DOHH2 (cell line): ENCODE measurements at regions not wholly inside any gene's neighbourhood (a gene's known extent, or its start where the extent isn't known, plus 50 kb on each side); places are given as distances from the start of the nearest gene placed in this dataset.

Experiments
- H3F3A ChIP-seq: fragments of 200-600 bp; sonication (generic), shearing (Covaris generic); 2 replicates; pipeline ENCODE4 v1.6.0; 2016; ENCODE audit warnings: antibody characterized with exemption, mild to moderate bottlenecking; ENCODE audit not compliant: control insufficient read depth, insufficient read depth
- H3K27ac ChIP-seq: fragments of 200-600 bp; sonication (generic); 2 replicates; pipeline ENCODE4 v1.5.1; 2014; ENCODE audit warnings: low read depth, mild to moderate bottlenecking, low read length, moderate library complexity
- H3K27me3 ChIP-seq: fragments of 200-600 bp; sonication (generic); 2 replicates; pipeline ENCODE4 v1.6.1; 2014; ENCODE audit warnings: mild to moderate bottlenecking, low read length, mixed read lengths; ENCODE audit not compliant: control insufficient read depth
- H3K36me3 ChIP-seq: fragments of 200-600 bp; sonication (generic); 2 replicates; pipeline ENCODE4 v1.6.1; 2014; ENCODE audit warnings: mild to moderate bottlenecking, low read length, moderate library complexity, mixed read lengths; ENCODE audit not compliant: control insufficient read depth
- H3K4me1 ChIP-seq: fragments of 200-600 bp; sonication (generic); 2 replicates; pipeline ENCODE4 v1.6.1; 2014; ENCODE audit warnings: mild to moderate bottlenecking, low read length, mixed read lengths; ENCODE audit not compliant: control insufficient read depth
- H3K4me2 ChIP-seq: fragments of 200-600 bp; sonication (generic); 2 replicates; pipeline ENCODE4 v1.6.0; 2014; ENCODE audit warnings: mild to moderate bottlenecking, low read length, moderate library complexity
- H3K4me3 ChIP-seq: fragments of 200-600 bp; sonication (generic); 2 replicates; pipeline ENCODE4 v1.5.1; 2014; ENCODE audit warnings: mild to moderate bottlenecking, low read length, mixed read lengths
- H3K79me2 ChIP-seq: fragments of 200-600 bp; sonication (generic); 2 replicates; pipeline ENCODE4 v1.6.1; 2014; ENCODE audit warnings: mild to moderate bottlenecking, low read length, mixed read lengths; ENCODE audit not compliant: control insufficient read depth
- H3K9me2 ChIP-seq: fragments of 200-600 bp; sonication (generic); replicated peaks from 2 replicates; pipeline ENCODE4 v1.6.1; 2014; ENCODE audit warnings: mild to moderate bottlenecking, low read length, mixed read lengths; ENCODE audit not compliant: control insufficient read depth
- H3K9me3 ChIP-seq: fragments of 200-600 bp; sonication (generic); 2 replicates; pipeline ENCODE4 v1.6.1; 2014; ENCODE audit warnings: antibody characterized with exemption, low read length, mixed read lengths; ENCODE audit not compliant: control insufficient read depth, insufficient read depth
- H4K20me1 ChIP-seq: fragments of 200-600 bp; sonication (generic); 2 replicates; pipeline ENCODE4 v1.6.0; 2014; ENCODE audit warnings: low read depth, mild to moderate bottlenecking, antibody characterized with exemption, low read length, moderate library complexity; ENCODE audit not compliant: control insufficient read depth, insufficient read depth
- EZH2phosphoT487 ChIP-seq: fragments of 200-600 bp; sonication (generic); IDR thresholded peaks from 2 replicates; pipeline ENCODE4 v1.6.1; 2017; ENCODE audit warnings: borderline replicate concordance, mild to moderate bottlenecking, antibody characterized with exemption, low read length, moderate library complexity, mixed read lengths
- TF ChIP-seq, protein P1 (sequence below): fragments of 200-600 bp; sonication (generic); IDR thresholded peaks from one replicate; pipeline ENCODE4 v1.5.1; 2014; ENCODE audit warnings: antibody characterized with exemption, mild to moderate bottlenecking, low read depth, low read length; ENCODE audit not compliant: poor library complexity, severe bottlenecking

GRCh38 chr3:150094150-150094933 is 123.6 kb upstream of the PFN2 start:
- no peak for TF ChIP-seq EZH2phosphoT487
- TF ChIP-seq, protein P1, sequence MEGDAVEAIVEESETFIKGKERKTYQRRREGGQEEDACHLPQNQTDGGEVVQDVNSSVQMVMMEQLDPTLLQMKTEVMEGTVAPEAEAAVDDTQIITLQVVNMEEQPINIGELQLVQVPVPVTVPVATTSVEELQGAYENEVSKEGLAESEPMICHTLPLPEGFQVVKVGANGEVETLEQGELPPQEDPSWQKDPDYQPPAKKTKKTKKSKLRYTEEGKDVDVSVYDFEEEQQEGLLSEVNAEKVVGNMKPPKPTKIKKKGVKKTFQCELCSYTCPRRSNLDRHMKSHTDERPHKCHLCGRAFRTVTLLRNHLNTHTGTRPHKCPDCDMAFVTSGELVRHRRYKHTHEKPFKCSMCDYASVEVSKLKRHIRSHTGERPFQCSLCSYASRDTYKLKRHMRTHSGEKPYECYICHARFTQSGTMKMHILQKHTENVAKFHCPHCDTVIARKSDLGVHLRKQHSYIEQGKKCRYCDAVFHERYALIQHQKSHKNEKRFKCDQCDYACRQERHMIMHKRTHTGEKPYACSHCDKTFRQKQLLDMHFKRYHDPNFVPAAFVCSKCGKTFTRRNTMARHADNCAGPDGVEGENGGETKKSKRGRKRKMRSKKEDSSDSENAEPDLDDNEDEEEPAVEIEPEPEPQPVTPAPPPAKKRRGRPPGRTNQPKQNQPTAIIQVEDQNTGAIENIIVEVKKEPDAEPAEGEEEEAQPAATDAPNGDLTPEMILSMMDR, result no peak
- no peaks in the 10 kb centered on the region for H3F3A ChIP-seq
- no peaks in the 10 kb centered on the region for H3K4me1 ChIP-seq
- H3K27me3 ChIP-seq, result no peaks in the 10 kb centered on the region
- no peak overlapping the region for H3K4me2 ChIP-seq
- no peaks in the 10 kb centered on the region for H3K9me3 ChIP-seq
- no peaks in the 10 kb centered on the region for H4K20me1 ChIP-seq
- H3K36me3 ChIP-seq, result no peaks in the 10 kb centered on the region
- no peak overlapping the region for H3K4me3 ChIP-seq
- no peaks in the 10 kb centered on the region for H3K9me2 ChIP-seq
- H3K27ac ChIP-seq, result no peak overlapping the region
- no peaks in the 10 kb centered on the region for H3K79me2 ChIP-seq

- Histone ChIP-seq H3K9me2 (no peaks in the 10 kb centered on the region), H3K27ac (no peak overlapping the region), H3K9me3 (no peaks in the 10 kb centered on the region), H3K4me1 (no peaks in the 10 kb centered on the region), H3K79me2 (no peaks in the 10 kb centered on the region), H3K27me3 (no peaks in the 10 kb centered on the region), H3K4me3 (no peak overlapping the region), H4K20me1 (no peaks in the 10 kb centered on the region), H3K36me3 (no peaks in the 10 kb centered on the region), H3F3A (no peaks in the 10 kb centered on the region), H3K4me2 (no peak overlapping the region)
- no peak for TF ChIP-seq EZH2phosphoT487
- TF ChIP-seq, protein P1, result no peak
Observed at GRCh38 chr3:150091626-150092025, 120.9 kb upstream of the PFN2 start.

GRCh38 chr3:150090877-150091276 is 120.2 kb upstream of the PFN2 start:
- Histone ChIP-seq H3K36me3 (no peaks in the 10 kb centered on the region), H3K27me3 (no peaks in the 10 kb centered on the region), H3K4me2 (no peak overlapping the region), H3K4me3 (no peak overlapping the region), H3K79me2 (no peaks in the 10 kb centered on the region), H3K4me1 (no peaks in the 10 kb centered on the region), H3F3A (no peaks in the 10 kb centered on the region), H4K20me1 (no peaks in the 10 kb centered on the region), H3K9me2 (no peaks in the 10 kb centered on the region), H3K27ac (no peak overlapping the region), H3K9me3 (no peaks in the 10 kb centered on the region)
- TF ChIP-seq, protein P1, result no peak
- TF ChIP-seq EZH2phosphoT487, result no peak
